H1 (cell line): ENCODE measurements at regions not wholly inside any gene's neighbourhood (a gene's known extent, or its start where the extent isn't known, plus 50 kb on each side); places are given as distances from the start of the nearest gene placed in this dataset.

ENCODE experiments used
- CHD1 ChIP-seq: IDR thresholded peaks from 2 replicates; pipeline ENCODE4 v1.6.1; 2012; ENCODE audit warnings: low read depth, low read length, improper control_type of control experiment
- CHD7 ChIP-seq: fragments of 300-600 bp; sonication (generic); IDR thresholded peaks from 2 replicates; pipeline ENCODE4 v1.7.1; 2012; ENCODE audit warnings: low read length, moderate library complexity, mild to moderate bottlenecking, inconsistent platforms; ENCODE audit not compliant: insufficient replicate concordance
- CTCF ChIP-seq, 3 experiments: IDR thresholded peaks; 1 replicate in 2 of 3; 2 replicates in 1 of 3; pipeline versions ENCODE4 v1.5.1 to v1.6.1; 2011; ENCODE audit warnings: low read length in 3 of 3, mild to moderate bottlenecking in 3 of 3, inconsistent platforms in 2 of 3, low read depth in 1 of 3, moderate library complexity in 1 of 3; ENCODE audit not compliant: insufficient read depth in 1 of 3; ENCODE audit errors: control extremely low read depth in 1 of 3
- E2F6 ChIP-seq: IDR thresholded peaks from 2 replicates; pipeline ENCODE4 v1.6.1; 2012; ENCODE audit warnings: inconsistent platforms
- EGR1 ChIP-seq: IDR thresholded peaks from 2 replicates; pipeline ENCODE4 v1.6.1; 2011; ENCODE audit warnings: low read depth, low read length, borderline replicate concordance
- EP300 ChIP-seq, 2 experiments: IDR thresholded peaks; 1 replicate in 1 of 2; 2 replicates in 1 of 2; pipeline ENCODE4 v1.6.1; 2011 to 2012; ENCODE audit warnings: low read depth in 2 of 2, low read length in 2 of 2, mild to moderate bottlenecking in 2 of 2, borderline replicate concordance in 1 of 2, inconsistent platforms in 1 of 2, moderate library complexity in 1 of 2
- MAFK ChIP-seq: IDR thresholded peaks from 2 replicates; pipeline ENCODE4 v1.6.1; 2012; ENCODE audit warnings: low read depth, mild to moderate bottlenecking, improper control_type of control experiment, low read length
- SP1 ChIP-seq: IDR thresholded peaks from 2 replicates; pipeline ENCODE4 v1.6.1; 2011; ENCODE audit warnings: low read depth, low read length

- TF ChIP-seq CHD7 (no peak), CHD1 (no peak), E2F6 (no peak), SP1 (no peak), CTCF (IDR thresholded peaks at IDR 0.05; ENCODE audit: control extremely low read depth in 1 of 3, insufficient read depth in 1 of 3, low read depth in 1 of 3, low read length in 3 of 3) (no peak), MAFK (no peak), EP300 (IDR thresholded peaks at IDR 0.05; ENCODE audit: borderline replicate concordance in 1 of 2, low read depth in 2 of 2, low read length in 2 of 2) (no peak), EGR1 (no peak)
Observed at GRCh38 chr2:12168791-12169388, 422.5 kb downstream of the LPIN1 start (continued).
